MM.1S (cell line): ENCODE measurements at regions not wholly inside any gene's neighbourhood (a gene's known extent, or its start where the extent isn't known, plus 50 kb on each side); places are given as distances from the start of the nearest gene placed in this dataset.

Experiments used
- DNase-seq: peaks from one replicate; pipeline ENCODE4 v3.0.0-alpha.2; 2015
- H2AFZ ChIP-seq: fragments of 300-600 bp; sonication (generic); 2 replicates; pipeline ENCODE4 v1.6.0; 2016; ENCODE audit warnings: antibody characterized with exemption, low read length
- H3F3A ChIP-seq: fragments of 300-600 bp; sonication (generic); 2 replicates; pipeline ENCODE4 v1.6.1; 2016; ENCODE audit warnings: mild to moderate bottlenecking, antibody characterized with exemption, low read length, moderate library complexity, mixed read lengths; ENCODE audit not compliant: insufficient read depth
- H3K27ac ChIP-seq: fragments of 300-600 bp; sonication (generic); 2 replicates; pipeline ENCODE4 v1.5.1; 2016; ENCODE audit warnings: mild to moderate bottlenecking, low read length
- H3K27me3 ChIP-seq: fragments of 300-600 bp; sonication (generic); replicated peaks from 2 replicates; pipeline ENCODE4 v1.6.0; 2016; ENCODE audit warnings: low read length; ENCODE audit not compliant: insufficient read depth
- H3K36me3 ChIP-seq: fragments of 300-600 bp; sonication (generic); replicated peaks from 2 replicates; pipeline ENCODE4 v1.6.1; 2016; ENCODE audit warnings: mild to moderate bottlenecking, low read length, mixed read lengths; ENCODE audit not compliant: insufficient read depth
- H3K4me1 ChIP-seq: fragments of 300-600 bp; sonication (generic); 2 replicates; pipeline ENCODE4 v1.6.1; 2016; ENCODE audit warnings: low read length, mixed read lengths
- H3K4me2 ChIP-seq: fragments of 300-600 bp; sonication (generic); 2 replicates; pipeline ENCODE4 v1.6.0; 2016; ENCODE audit warnings: low read depth, low read length
- H3K4me3 ChIP-seq: fragments of 300-600 bp; sonication (generic); 2 replicates; pipeline ENCODE4 v1.5.1; 2016; ENCODE audit warnings: low read length, mixed read lengths
- H3K79me2 ChIP-seq: fragments of 300-600 bp; sonication (generic); 2 replicates; pipeline ENCODE4 v1.6.1; 2016; ENCODE audit warnings: mixed run types, low read length, mixed read lengths
- H3K9ac ChIP-seq: fragments of 300-600 bp; sonication (generic); 2 replicates; pipeline ENCODE4 v1.6.1; 2016; ENCODE audit warnings: low read length, mixed read lengths
- H3K9me2 ChIP-seq: fragments of 300-600 bp; sonication (generic); replicated peaks from 2 replicates; pipeline ENCODE4 v1.6.1; 2016; ENCODE audit warnings: mild to moderate bottlenecking, low read length, mixed read lengths; ENCODE audit not compliant: insufficient read depth
- H3K9me3 ChIP-seq: fragments of 300-600 bp; sonication (generic); replicated peaks from 2 replicates; pipeline ENCODE4 v1.6.1; 2016; ENCODE audit warnings: mild to moderate bottlenecking, low read length, mixed read lengths; ENCODE audit not compliant: insufficient read depth
- H4K20me1 ChIP-seq: fragments of 300-600 bp; sonication (generic); 2 replicates; pipeline ENCODE4 v1.6.1; 2016; ENCODE audit warnings: mild to moderate bottlenecking, low read length, moderate library complexity, mixed read lengths; ENCODE audit not compliant: insufficient read depth
- CTCF ChIP-seq: fragments of 300-600 bp; sonication (generic); IDR thresholded peaks from 2 replicates; pipeline ENCODE4 v1.5.1; 2016; ENCODE audit warnings: antibody characterized with exemption, low read length, mixed read lengths
- EZH2 ChIP-seq: fragments of 300-600 bp; sonication (generic); optimal IDR thresholded peaks from 2 replicates; pipeline ENCODE3; 2017; ENCODE audit warnings: low read depth, mild to moderate bottlenecking, antibody characterized with exemption, low read length, mixed read lengths
- EZH2phosphoT487 ChIP-seq: fragments of 300-600 bp; sonication (generic); IDR thresholded peaks from 2 replicates; pipeline ENCODE4 v1.6.1; 2018; ENCODE audit warnings: antibody characterized with exemption, low read length

- no peaks in the 10 kb centered on the region for H4K20me1 ChIP-seq
- no peak overlapping the region for H3K9ac ChIP-seq
- H3K79me2 ChIP-seq, result no peaks in the 10 kb centered on the region
- H3K4me2 ChIP-seq, result no peak overlapping the region
- H3F3A ChIP-seq, result no peaks in the 10 kb centered on the region
- no peaks in the 10 kb centered on the region for H3K9me3 ChIP-seq
- no peak for TF ChIP-seq CTCF
- TF ChIP-seq EZH2, result no peak
- no peak for TF ChIP-seq EZH2phosphoT487
- no peaks in the 10 kb centered on the region for H3K4me1 ChIP-seq
- H3K36me3 ChIP-seq, result no peaks in the 10 kb centered on the region
- H3K27ac ChIP-seq, result no peak overlapping the region
- no peak for DNase-seq
- H2AFZ ChIP-seq, result no peak overlapping the region
- H3K27me3 ChIP-seq, result no peaks in the 10 kb centered on the region
- no peaks in the 10 kb centered on the region for H3K9me2 ChIP-seq
- H3K4me3 ChIP-seq, result no peak overlapping the region
These were observed 127.1 kb downstream of the EHF start for GRCh38 chr11:34748036-34748435.

- Histone ChIP-seq H3K27me3 (no peaks in the 10 kb centered on the region), H2AFZ (no peak overlapping the region), H3K79me2 (no peaks in the 10 kb centered on the region), H3K9ac (no peak overlapping the region), H3K9me2 (no peaks in the 10 kb centered on the region), H3K27ac (no peak overlapping the region), H3K4me1 (no peaks in the 10 kb centered on the region), H4K20me1 (no peaks in the 10 kb centered on the region), H3K4me3 (no peak overlapping the region), H3F3A (no peaks in the 10 kb centered on the region), H3K36me3 (no peaks in the 10 kb centered on the region), H3K9me3 (no peaks in the 10 kb centered on the region), H3K4me2 (no peak overlapping the region)
- no peak for TF ChIP-seq CTCF
- TF ChIP-seq EZH2, result no peak
- no peak for TF ChIP-seq EZH2phosphoT487
- no peak for DNase-seq
These were observed 126.4 kb downstream of the EHF start for GRCh38 chr11:34747251-34747650.

GRCh38 chr11:34745195-34745594 lies 124.3 kb downstream of the EHF start:
- H3K4me1 ChIP-seq, result no peaks in the 10 kb centered on the region
- no peaks in the 10 kb centered on the region for H3K27me3 ChIP-seq
- no peaks in the 10 kb centered on the region for H4K20me1 ChIP-seq
- no peaks in the 10 kb centered on the region for H3K9me2 ChIP-seq
- no peaks in the 10 kb centered on the region for H3K79me2 ChIP-seq
- H3K36me3 ChIP-seq, result no peaks in the 10 kb centered on the region
- H3K9ac ChIP-seq, result no peak overlapping the region
- DNase-seq, result no peak
- H2AFZ ChIP-seq, result no peak overlapping the region
- H3F3A ChIP-seq, result no peaks in the 10 kb centered on the region
- TF ChIP-seq EZH2, result no peak
- TF ChIP-seq CTCF, result no peak
- TF ChIP-seq EZH2phosphoT487, result no peak
- H3K9me3 ChIP-seq, result no peaks in the 10 kb centered on the region
- H3K4me3 ChIP-seq, result no peak overlapping the region
- no peak overlapping the region for H3K4me2 ChIP-seq
- no peak overlapping the region for H3K27ac ChIP-seq
